ENCODE measurements at regions not wholly inside any gene's neighbourhood (a gene's known extent, or its start where the extent isn't known, plus 50 kb on each side); places are given as distances from the start of the nearest gene placed in this dataset.

- TF ChIP-seq, protein P1, sequence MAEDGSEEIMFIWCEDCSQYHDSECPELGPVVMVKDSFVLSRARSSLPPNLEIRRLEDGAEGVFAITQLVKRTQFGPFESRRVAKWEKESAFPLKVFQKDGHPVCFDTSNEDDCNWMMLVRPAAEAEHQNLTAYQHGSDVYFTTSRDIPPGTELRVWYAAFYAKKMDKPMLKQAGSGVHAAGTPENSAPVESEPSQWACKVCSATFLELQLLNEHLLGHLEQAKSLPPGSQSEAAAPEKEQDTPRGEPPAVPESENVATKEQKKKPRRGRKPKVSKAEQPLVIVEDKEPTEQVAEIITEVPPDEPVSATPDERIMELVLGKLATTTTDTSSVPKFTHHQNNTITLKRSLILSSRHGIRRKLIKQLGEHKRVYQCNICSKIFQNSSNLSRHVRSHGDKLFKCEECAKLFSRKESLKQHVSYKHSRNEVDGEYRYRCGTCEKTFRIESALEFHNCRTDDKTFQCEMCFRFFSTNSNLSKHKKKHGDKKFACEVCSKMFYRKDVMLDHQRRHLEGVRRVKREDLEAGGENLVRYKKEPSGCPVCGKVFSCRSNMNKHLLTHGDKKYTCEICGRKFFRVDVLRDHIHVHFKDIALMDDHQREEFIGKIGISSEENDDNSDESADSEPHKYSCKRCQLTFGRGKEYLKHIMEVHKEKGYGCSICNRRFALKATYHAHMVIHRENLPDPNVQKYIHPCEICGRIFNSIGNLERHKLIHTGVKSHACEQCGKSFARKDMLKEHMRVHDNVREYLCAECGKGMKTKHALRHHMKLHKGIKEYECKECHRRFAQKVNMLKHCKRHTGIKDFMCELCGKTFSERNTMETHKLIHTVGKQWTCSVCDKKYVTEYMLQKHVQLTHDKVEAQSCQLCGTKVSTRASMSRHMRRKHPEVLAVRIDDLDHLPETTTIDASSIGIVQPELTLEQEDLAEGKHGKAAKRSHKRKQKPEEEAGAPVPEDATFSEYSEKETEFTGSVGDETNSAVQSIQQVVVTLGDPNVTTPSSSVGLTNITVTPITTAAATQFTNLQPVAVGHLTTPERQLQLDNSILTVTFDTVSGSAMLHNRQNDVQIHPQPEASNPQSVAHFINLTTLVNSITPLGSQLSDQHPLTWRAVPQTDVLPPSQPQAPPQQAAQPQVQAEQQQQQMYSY (CRISPR knock-in tag; IDR thresholded peaks at IDR 0.05), result no peak
- no peak for TF ChIP-seq ZNF217 (IDR thresholded peaks at IDR 0.05)
These were observed 77.6 kb upstream of the SEC11C start (continued) for GRCh38 chr18:59061914-59062642.

GRCh38 chr18:59062643-59063006, 77.1 kb upstream of the SEC11C start:
- Histone ChIP-seq H3K27me3 (replicated peaks in 1 of 2; ENCODE audit: control insufficient read depth in 2 of 2, insufficient read depth in 2 of 2, low read length in 1 of 2) (no peaks in the 10 kb centered on the region; a peak in 3 of 4 replicates), H3K9me3 (replicated peaks; ENCODE audit: control insufficient read depth, insufficient read depth, low read length) (no peaks in the 10 kb centered on the region), H3K9ac (ENCODE audit: control insufficient read depth, insufficient read depth, low read length) (no peak overlapping the region), H4K20me1 (ENCODE audit: control insufficient read depth, insufficient read depth) (no peaks in the 10 kb centered on the region), H3K36me3 (ENCODE audit: control insufficient read depth in 2 of 2, insufficient read depth in 2 of 2, low read length in 1 of 2) (no peaks in the 10 kb centered on the region), H3K4me1 (ENCODE audit: control insufficient read depth, insufficient read depth, low read length) (peaks cover 14% of the 10 kb centered on the region), H2AFZ (ENCODE audit: control insufficient read depth, low read depth, low read length) (peak overlapping the region; percentile 24), H3K79me2 (ENCODE audit: control insufficient read depth, insufficient read depth, low read length) (no peaks in the 10 kb centered on the region), H3K27ac (ENCODE audit: control insufficient read depth, insufficient read depth) (no peak overlapping the region), H3K4me2 (ENCODE audit: control insufficient read depth, insufficient read depth) (peak overlapping the region; percentile 59), H3K4me3 (no peak overlapping the region)
- in situ Hi-C loops (cut with MboI) (loop anchor here (5.0 to 25.0 kb wide), 2 partner anchors 535 to 575 kb away; no protein-coding TSS in a partner anchor), intact Hi-C loops (cut with micrococcal nuclease; ENCODE audit: unreplicated experiment) (no loop called here)
- CTCF ChIA-PET, result interaction anchor here (1.9 to 9.5 kb wide), 3 partner anchors 8 to 293 kb away, joined by 13 to 118 read pairs (median 46); no protein-coding TSS in a partner anchor
- no TSS peak for BruUV-seq (replicated peaks)
- ATAC-seq (peak; percentile 26; the same call in 2 of the 3 replicates), FAIRE-seq (no peak), DNase-seq (ENCODE audit: low read depth, low spot score) (no peak)
- RAD21 ChIA-PET (ENCODE audit: unreplicated experiment), result interaction anchor here (1.7 kb wide), 1 partner anchor 294 kb away, joined by 5 read pairs; no protein-coding TSS in a partner anchor
- 14% methylated on average over 13 of the region's 13 CpGs for WGBS (ENCODE audit: insufficient coverage, insufficient replicate concordance, low lambda C conversion rate, missing lambda C conversion rate)
- POLR2A ChIA-PET, result no interaction called here
- SMC1A ChIA-PET (ENCODE audit: uncharacterized antibody, unreplicated experiment), result no interaction called here
- no peak for TF ChIP-seq DPF2 (IDR thresholded peaks at IDR 0.05)
- TF ChIP-seq KAT2A (conservative IDR thresholded peaks at IDR 0.05; ENCODE audit: control insufficient read depth, low read depth, low read length), result no peak
- TF ChIP-seq, protein P2, sequence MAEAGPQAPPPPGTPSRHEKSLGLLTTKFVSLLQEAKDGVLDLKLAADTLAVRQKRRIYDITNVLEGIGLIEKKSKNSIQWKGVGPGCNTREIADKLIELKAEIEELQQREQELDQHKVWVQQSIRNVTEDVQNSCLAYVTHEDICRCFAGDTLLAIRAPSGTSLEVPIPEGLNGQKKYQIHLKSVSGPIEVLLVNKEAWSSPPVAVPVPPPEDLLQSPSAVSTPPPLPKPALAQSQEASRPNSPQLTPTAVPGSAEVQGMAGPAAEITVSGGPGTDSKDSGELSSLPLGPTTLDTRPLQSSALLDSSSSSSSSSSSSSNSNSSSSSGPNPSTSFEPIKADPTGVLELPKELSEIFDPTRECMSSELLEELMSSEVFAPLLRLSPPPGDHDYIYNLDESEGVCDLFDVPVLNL (IDR thresholded peaks at IDR 0.05; ENCODE audit: low read depth, low read length), result no peak
- no peak for TF ChIP-seq HDAC6 (IDR thresholded peaks at IDR 0.05; ENCODE audit: unreplicated experiment)
